ENCODE measurements at regions not wholly inside any gene's neighbourhood (a gene's known extent, or its start where the extent isn't known, plus 50 kb on each side); places are given as distances from the start of the nearest gene placed in this dataset.

DNA sequence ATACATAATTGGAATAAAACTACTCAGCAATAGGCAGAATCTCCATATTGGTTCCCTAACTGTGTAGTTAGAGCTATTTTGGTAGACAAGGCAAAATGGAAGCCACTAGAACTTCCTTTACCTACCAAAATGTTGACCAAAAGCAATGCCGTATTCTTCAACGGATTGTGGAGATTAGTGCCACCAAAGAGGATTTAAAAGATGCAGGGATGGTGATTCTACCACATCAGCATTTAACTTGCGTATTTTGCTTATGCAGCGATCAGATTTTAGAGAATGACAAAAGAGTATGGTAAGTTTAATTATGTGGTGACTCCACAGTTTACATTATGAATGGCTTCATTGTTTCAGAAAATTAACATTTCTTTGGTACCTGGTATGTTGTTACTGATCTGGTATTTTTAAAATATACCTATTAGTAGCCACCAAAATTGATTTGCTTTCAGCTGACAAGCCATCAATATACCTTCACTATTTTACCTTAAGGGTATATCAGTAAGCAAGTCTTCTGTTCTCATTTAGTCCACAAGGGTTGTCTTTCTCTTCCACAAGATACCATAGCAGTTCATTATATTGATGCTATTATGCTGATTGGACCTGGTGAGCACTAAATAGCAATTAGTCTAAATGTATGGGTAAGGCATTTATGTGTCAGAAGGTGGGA lies 1910.7 kb upstream of the PRR20A start:
- TF ChIP-seq, protein P1, sequence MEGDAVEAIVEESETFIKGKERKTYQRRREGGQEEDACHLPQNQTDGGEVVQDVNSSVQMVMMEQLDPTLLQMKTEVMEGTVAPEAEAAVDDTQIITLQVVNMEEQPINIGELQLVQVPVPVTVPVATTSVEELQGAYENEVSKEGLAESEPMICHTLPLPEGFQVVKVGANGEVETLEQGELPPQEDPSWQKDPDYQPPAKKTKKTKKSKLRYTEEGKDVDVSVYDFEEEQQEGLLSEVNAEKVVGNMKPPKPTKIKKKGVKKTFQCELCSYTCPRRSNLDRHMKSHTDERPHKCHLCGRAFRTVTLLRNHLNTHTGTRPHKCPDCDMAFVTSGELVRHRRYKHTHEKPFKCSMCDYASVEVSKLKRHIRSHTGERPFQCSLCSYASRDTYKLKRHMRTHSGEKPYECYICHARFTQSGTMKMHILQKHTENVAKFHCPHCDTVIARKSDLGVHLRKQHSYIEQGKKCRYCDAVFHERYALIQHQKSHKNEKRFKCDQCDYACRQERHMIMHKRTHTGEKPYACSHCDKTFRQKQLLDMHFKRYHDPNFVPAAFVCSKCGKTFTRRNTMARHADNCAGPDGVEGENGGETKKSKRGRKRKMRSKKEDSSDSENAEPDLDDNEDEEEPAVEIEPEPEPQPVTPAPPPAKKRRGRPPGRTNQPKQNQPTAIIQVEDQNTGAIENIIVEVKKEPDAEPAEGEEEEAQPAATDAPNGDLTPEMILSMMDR (IDR thresholded peaks at IDR 0.05; ENCODE audit: low read depth, low read length, poor library complexity, severe bottlenecking), result no peak
- TF ChIP-seq EZH2phosphoT487 (IDR thresholded peaks at IDR 0.05; ENCODE audit: borderline replicate concordance, low read length), result no peak
